HG03045 (cell line): ENCODE measurements at regions not wholly inside any gene's neighbourhood (a gene's known extent, or its start where the extent isn't known, plus 50 kb on each side); places are given as distances from the start of the nearest gene placed in this dataset.
"Not testable (repeated sequence)": the region's sequence is repeated elsewhere in the genome, so short reads cannot be mapped to it uniquely, and the experiment has no call there.

ENCODE experiments used
- ATAC-seq: cut with Tn5 transposase; IDR thresholded peaks from one replicate; pipeline ENCODE4 v1.9.1; 2021; ENCODE audit warnings: mild to moderate bottlenecking, moderate library complexity; ENCODE audit not compliant: unreplicated experiment

GRCh38 chr4:123535037-123535748 is 138.6 kb downstream of the SPRY1 start:
- ATAC-seq = no peak

- no peak for ATAC-seq
These were observed 139.6 kb downstream of the SPRY1 start for GRCh38 chr4:123536225-123536624.

GRCh38 chr4:123537906-123538402 is 141.4 kb downstream of the SPRY1 start:
- ATAC-seq = not testable (repeated sequence)

DNA sequence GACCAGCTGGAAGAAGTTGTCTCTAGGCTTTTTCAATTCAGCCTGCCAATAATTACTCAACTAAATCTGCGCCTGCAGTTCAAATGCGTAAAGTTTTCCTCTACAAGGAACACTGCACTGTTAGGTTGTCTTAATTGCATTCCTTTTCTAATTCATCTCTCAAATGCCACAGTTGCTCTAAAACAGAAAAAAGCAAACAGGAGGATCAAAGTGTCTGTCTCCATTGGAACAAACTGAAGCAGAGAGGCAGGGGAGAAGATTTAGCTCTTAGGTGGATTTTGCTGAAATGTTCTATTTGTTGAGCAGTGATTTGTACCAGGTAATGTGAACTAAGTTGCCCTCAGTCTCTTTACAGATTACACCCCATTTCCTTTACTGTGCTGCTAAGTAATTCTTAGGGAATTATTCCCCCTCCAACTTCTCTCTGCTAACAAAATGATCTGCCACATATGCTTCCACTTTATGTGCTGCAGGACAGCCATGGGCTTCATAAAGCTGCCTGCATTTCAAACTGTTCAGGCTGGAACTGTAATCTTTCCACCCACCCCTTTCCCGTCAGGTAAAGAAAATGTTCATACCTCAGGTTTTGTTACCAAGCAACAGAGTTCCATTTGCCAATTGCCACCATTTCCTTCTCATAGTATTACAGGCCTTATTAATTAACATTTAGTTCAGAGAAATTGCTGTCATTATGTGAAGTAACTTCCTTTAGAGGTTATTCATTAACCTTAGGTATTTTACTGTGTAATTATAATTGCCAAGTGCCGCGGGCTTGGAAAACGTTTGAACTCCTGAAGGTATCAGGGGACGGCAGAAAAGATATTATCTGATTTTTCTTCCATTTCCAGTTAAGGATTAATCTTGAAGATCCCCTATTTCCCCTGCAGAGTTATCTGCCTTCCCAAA is 149.3 kb downstream of the SPRY1 start:
- no peak for ATAC-seq

DNA sequence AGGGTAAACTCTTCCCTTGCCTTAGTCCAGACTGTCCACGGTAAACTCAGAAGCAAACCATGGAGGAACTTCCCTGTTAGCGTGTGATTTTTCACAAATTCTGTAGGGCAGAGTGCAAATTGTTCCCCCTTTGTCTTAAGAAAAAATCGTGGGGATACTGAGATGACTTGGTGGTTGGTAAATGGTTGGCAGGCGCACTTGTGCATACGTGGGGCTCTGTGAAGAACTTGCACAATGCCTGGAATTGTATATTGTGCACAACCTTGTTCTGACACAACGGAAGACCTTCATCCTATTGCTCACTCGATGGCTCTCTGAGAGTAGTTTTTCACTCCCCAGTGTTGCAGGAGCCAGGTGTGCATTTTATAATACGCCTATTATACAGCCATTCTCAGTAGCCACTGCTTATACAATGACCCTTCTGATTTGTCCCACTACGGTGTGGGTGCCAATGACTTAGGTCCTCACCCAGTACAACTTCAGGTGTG is 150.0 kb downstream of the SPRY1 start:
- ATAC-seq = no peak

DNA sequence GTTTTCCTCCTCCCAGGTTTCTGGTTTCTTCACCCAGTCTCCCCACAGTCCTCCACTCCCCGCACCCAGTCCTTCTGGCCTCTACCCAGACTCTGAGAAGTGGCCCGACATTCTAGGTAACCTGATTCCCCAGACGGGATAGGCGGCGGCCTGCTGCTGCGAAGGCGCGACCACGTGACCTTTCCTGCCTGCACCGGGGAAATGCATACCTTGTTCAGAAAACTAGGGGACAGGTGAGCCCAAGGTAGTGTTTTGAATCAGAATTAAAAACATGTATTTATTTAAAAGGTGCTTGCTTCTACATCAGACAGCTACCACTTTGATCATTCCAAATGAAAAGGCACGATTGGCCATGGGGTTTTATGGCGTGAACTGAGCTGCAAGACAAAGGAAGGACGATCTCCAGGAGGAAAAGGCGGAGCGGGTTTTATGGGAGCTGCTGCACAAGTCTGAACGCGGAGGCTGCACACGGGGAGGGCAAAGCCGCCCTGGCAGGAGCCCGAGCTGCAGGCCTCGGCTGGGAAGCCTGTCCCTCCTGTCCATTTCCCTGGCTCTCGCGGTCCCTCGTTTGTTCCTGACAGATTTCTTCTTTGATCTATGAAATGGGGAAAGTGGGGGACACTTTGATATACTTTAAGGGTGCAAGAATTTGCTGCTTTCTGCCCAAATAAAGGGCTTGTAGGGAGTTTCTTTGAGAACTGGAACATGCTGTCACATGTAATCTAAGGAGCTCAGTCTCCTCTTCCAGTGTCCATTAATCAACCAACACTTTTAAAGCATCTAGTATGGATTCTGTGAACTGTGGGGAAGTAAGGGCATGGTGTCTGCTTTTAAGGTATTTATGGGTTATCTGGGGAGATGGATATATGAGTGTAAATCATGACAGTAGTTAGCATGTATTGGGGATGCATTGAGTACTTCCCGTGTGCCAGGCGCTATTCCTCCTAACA is 150.9 kb downstream of the SPRY1 start:
- ATAC-seq = no peak

DNA sequence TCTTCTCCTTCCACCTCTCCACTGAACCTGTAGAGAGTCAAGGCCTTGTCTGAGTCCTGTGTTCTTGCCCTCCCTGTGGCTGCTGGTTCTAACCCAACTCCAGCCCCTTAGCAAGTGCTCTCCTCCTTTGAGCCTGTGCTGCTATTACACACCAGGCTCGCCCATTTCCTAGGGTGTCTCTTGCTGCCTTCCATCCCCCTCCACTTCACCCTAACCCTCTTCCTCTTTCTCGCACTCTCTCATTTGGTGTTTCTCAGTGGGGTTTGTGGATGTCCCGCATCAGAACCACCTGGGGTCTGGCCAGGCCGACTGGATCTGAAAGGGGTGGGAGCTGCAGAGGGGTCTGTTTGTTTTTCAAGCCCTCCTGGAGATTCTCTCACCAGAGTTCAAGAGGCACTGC is 156.7 kb downstream of the SPRY1 start:
- ATAC-seq = no peak

DNA sequence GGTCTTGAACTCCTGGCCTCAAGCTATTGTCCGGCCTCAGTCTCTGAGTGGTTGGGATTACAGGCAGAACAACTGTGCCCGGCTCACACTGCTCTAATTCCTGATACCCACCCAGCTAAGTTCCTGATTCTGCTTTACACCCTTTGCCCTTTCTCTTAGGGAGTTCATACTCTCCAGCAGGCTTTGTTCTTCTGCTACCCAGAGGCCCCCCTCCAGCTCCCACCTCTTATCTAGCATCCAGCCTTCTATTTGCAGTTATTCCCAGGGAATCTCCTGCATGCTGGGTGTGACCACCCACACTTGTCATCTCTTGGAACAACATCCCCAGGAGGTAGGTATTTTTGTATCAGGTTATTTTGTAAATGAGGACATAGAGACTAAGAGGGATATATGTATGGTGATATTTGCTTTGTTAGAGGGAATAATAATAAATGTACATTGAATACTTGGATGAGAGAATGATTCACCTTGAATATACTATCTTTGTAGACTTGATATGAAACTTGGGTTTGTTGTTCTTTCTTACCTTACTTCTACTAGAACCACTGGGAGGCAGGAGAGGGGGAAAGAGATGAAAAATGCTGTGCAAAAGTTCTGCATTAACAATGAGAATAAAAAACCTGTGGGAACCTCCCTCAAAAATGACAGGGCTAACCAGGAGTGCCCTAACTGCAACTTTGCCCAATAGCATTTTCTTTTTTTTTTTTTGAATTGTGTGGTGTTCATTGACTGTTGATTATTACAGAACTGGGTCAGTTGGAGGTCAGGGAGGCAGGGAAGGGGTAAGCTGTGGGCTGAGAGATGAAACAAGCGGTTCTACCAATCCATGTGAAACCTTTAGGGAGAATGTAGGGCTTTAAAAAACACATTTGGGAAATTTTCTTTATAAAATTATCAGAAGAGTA is 157.4 kb downstream of the SPRY1 start:
- ATAC-seq = no peak

GRCh38 chr4:123554801-123555232 is 158.2 kb downstream of the SPRY1 start:
- no peak for ATAC-seq

DNA sequence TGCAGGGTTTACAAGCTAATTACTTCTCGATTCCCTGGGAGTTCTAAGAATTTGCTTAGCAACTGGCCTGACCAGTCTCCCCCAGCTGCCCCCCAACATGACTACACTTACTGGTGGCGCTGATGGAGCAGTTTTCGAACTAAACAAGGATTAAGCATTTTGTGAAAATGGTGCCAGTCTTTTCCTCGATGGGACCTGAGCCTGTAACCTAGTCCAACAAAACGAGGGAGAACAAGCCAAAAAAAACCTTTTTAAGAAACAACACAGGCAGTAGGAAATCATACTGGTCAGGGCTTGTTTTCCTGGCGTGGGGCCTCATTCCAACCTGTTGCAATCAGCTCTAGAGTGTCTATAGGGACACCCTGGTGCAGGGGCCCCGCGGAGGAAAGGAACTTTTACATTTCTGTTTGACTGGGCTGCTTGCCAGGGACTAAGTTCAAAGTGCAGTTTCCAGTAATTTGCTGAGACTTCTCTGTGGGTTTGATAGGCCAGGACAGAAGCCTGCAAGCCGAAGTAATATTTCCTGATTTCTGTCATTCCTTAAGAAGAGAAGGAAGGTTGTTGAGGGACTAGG is 158.7 kb downstream of the SPRY1 start:
- no peak for ATAC-seq

DNA sequence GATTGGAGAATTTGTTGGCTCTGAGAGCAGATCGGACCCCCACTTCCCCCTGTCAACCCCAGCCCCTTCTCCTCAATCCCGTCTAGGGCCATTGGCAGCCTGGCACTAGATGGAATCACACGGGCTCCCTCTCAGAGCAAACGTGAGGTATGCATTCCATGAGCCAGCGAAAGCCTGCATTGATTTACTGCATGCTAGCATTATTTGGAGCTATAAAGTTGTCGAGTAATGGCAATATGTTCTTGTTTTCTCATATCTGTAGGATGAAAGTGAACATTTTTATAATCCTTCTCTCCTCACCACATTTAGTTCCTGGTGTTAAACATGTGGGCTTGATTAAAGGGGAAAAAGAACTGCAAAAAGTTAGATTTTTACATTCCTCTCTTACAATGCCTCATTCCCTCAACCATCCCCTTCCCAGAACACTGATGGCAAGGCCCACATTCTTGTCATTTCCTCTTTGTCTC is 159.2 kb downstream of the SPRY1 start:
- ATAC-seq = no peak

DNA sequence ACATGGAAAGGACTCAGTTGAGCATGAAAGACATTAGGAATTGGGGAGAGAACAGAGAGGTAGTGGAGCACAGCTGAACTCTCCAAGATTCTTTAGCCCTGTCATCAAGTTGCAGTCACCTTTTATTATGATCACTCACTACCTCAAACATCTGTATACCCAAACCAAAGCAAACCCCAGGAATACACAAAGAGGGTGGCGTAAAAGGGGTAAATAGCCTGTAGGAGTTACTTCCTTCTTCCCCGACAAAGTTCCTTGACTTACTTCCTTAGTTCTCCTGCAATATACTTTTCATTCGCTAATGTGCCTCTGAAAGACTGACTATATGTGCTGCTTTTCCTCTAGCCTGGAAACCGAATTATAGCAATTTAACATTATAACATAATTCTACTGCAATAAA is 159.9 kb downstream of the SPRY1 start:
- ATAC-seq = no peak

GRCh38 chr4:123557857-123558536 is 161.4 kb downstream of the SPRY1 start:
- ATAC-seq = no peak

DNA sequence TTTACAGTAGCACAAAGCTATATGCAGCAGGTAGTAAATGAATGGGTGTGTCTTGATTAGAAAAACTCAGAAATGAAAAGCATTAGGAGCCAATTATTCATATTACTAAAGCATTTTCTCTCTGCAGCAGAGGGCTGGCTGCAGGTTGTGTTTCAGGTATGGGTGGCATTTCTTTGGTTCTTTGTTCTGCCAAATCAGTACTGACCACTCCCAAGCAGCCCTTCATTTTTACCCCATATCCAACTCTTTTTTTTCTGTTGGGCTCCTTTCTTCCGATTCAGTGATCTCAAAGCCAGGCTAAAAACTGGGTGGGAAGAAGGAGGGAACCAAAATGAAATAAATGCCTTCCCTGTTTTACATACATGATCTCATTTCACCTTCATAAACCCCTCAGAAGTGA is 162.3 kb downstream of the SPRY1 start:
- no peak for ATAC-seq

DNA sequence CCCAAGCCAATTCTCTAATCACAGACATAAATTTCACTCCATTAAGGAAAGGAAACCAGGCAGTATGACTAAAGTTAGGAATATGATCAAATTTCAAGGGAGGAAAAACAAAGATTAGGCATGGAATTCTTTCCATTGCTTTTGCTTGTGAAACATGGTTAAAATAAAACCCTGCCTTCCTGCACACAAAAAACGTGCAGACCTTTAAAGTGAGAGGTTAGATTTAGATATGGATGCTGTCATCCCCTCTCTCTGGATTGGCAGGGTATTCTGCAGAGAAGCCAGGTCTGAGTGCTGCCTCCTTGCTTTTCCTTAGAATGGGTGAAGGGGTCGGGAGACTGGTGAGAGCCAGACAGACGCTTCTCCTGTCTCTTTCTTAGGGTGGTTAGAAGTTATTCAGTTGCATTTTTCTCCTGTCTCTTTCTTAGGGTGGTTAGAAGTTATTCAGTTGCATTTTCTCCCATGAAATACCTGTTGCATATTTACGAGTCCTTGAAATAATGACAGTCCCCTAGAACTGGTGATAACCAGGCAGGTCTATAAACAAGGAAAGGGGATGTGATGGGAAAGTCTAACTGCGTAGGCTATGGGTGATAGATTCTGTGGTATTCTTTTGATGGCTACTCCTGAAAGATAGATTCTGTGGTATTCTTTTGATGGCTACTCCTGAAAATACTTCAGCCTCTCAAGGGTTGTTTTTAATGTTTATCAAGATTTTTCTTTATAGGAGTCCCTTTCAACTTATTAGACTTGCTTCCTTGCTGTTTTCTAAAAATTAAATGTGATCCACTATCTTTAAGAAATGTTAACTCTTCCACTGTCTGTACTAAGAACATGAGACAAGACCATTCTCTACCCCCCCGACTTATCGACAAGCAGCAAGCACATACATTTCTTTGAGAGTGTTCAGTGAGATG is 163.6 kb downstream of the SPRY1 start:
- no peak for ATAC-seq

DNA sequence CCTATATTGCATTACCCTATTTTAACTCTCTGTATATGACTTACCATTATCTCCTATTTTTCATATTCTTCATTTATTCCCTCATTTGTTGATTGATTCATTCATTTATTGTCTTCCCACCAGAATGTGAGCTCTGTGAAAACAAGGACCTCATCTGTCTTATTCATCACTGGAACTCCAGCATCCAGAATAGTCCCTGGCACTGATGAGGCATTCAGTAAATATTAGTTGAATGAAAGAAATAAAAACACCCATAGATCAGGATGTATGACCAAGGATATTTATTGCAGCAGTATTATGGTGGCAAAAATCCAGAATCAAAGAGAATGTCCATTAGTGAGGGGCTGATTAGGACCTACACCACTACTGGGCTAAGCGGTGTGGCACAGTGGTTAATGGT is 164.9 kb downstream of the SPRY1 start:
- ATAC-seq = no peak

GRCh38 chr4:123562994-123563750 is 166.6 kb downstream of the SPRY1 start:
- ATAC-seq = no peak
